Parathyroid adenoma (tissue), 2 donors: ENCODE measurements at regions not wholly inside any gene's neighbourhood (a gene's known extent, or its start where the extent isn't known, plus 50 kb on each side); places are given as distances from the start of the nearest gene placed in this dataset.

Experiments
- H2AFZ ChIP-seq: fragments of 300-600 bp; sonication (generic); one replicate; pipeline ENCODE4 v1.7.0; 2017; ENCODE audit warnings: antibody characterized with exemption, mild to moderate bottlenecking
- H3K27ac ChIP-seq: fragments of 300-600 bp; sonication (generic); one replicate; pipeline ENCODE4 v1.7.0; 2017
- H3K27me3 ChIP-seq: fragments of 300-600 bp; sonication (generic); one replicate; pipeline ENCODE4 v1.7.0; 2017; ENCODE audit warnings: low read length; ENCODE audit not compliant: control insufficient read depth, insufficient read depth
- H3K36me3 ChIP-seq: fragments of 300-600 bp; sonication (generic); one replicate; pipeline ENCODE4 v1.7.0; 2017; ENCODE audit warnings: low read length; ENCODE audit not compliant: control insufficient read depth, insufficient read depth
- H3K4me1 ChIP-seq: fragments of 300-600 bp; sonication (generic); one replicate; pipeline ENCODE4 v1.7.0; 2017; ENCODE audit warnings: control low read depth
- H3K4me2 ChIP-seq: fragments of 300-600 bp; sonication (generic); one replicate; pipeline ENCODE4 v1.7.0; 2017; ENCODE audit warnings: low read length
- H3K4me3 ChIP-seq: fragments of 300-600 bp; sonication (generic); one replicate; pipeline ENCODE4 v1.7.0; 2017; ENCODE audit warnings: low read depth, low read length
- H3K79me2 ChIP-seq: fragments of 300-600 bp; sonication (generic); one replicate; pipeline ENCODE4 v1.7.0; 2017; ENCODE audit warnings: control low read depth
- H3K9ac ChIP-seq: fragments of 300-600 bp; sonication (generic); one replicate; pipeline ENCODE4 v1.7.0; 2017; ENCODE audit warnings: mild to moderate bottlenecking
- H3K9me3 ChIP-seq: fragments of 300-600 bp; sonication (generic); one replicate; pipeline ENCODE4 v1.7.0; 2017; ENCODE audit warnings: low read length; ENCODE audit not compliant: control insufficient read depth
- CTCF ChIP-seq: fragments of 300-600 bp; sonication (generic); IDR thresholded peaks from one replicate; pipeline ENCODE4 v1.7.0; 2017; ENCODE audit warnings: antibody characterized with exemption, mild to moderate bottlenecking
- donor health status: primary hyperparathyroidism.

- Histone ChIP-seq H3K36me3 (no peaks in the 10 kb centered on the region), H3K4me3 (no peak overlapping the region), H3K4me1 (no peaks in the 10 kb centered on the region), H3K4me2 (no peak overlapping the region), H2AFZ (no peak overlapping the region), H3K9ac (no peak overlapping the region), H3K79me2 (no peaks in the 10 kb centered on the region), H3K27me3 (no peaks in the 10 kb centered on the region), H3K9me3 (no peaks in the 10 kb centered on the region), H3K27ac (no peak overlapping the region)
- TF ChIP-seq CTCF: no peak
Observed at GRCh38 chr13:97879646-97880310, 73.7 kb upstream of the IPO5 start.

- no peak overlapping the region for H3K27ac ChIP-seq
- TF ChIP-seq CTCF: no peak
- no peak overlapping the region for H3K4me2 ChIP-seq
- H3K79me2 ChIP-seq: no peaks in the 10 kb centered on the region
- H3K4me1 ChIP-seq: no peaks in the 10 kb centered on the region
- no peak overlapping the region for H3K9ac ChIP-seq
- no peaks in the 10 kb centered on the region for H3K27me3 ChIP-seq
- no peaks in the 10 kb centered on the region for H3K9me3 ChIP-seq
- no peaks in the 10 kb centered on the region for H3K36me3 ChIP-seq
- H3K4me3 ChIP-seq: no peak overlapping the region
- no peak overlapping the region for H2AFZ ChIP-seq
Observed at GRCh38 chr13:97880311-97880675, 73.2 kb upstream of the IPO5 start.

DNA sequence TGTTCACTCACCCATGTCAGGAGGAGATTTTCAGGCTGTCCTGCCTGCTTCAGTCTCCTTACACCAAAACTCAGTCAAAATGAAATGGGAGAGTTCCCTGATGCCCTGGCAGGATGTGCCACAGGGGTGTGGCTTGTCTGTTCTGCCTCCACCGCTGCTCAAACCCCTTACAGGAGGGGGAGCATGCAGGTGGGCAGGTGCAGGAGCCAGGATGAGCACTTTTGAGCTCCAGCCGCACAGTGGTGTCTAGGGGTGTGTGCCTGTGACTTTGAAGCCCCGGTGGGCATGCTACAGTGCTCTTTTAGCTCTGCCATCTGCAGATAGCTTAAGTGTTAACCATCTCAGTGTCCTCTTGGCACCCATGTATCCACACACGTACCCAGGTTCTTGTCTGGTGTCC, 71.9 kb upstream of the IPO5 start:
- Histone ChIP-seq H2AFZ (no peak overlapping the region), H3K4me2 (no peak overlapping the region), H3K9ac (no peak overlapping the region), H3K79me2 (no peaks in the 10 kb centered on the region), H3K36me3 (no peaks in the 10 kb centered on the region), H3K9me3 (no peaks in the 10 kb centered on the region), H3K4me1 (no peaks in the 10 kb centered on the region), H3K27me3 (no peaks in the 10 kb centered on the region), H3K4me3 (no peak overlapping the region), H3K27ac (no peak overlapping the region)
- TF ChIP-seq CTCF: no peak

DNA sequence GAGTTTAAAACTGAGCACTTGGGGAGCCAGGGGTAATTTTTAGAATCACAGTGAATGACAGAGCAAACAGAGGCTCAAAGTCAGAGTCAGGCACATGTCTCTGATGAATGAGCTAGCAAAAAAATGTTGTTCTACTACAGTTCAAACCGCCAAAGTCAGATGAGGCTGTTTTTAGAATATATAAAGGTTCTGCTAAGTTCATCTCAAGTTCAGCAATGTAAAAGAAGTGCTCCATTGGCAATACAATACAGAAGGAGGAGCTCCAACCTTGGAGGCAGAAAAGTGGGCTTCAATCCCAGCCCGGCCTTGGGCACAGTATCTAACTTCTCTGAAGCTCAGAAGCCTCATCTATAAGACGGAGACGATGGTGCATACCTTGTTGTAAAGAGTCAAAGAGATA, 70.1 kb upstream of the IPO5 start:
- Histone ChIP-seq H3K4me1 (no peaks in the 10 kb centered on the region), H3K79me2 (no peaks in the 10 kb centered on the region), H3K4me2 (no peak overlapping the region), H3K9ac (no peak overlapping the region), H2AFZ (no peak overlapping the region), H3K36me3 (no peaks in the 10 kb centered on the region), H3K4me3 (no peak overlapping the region), H3K27ac (no peak overlapping the region), H3K27me3 (no peaks in the 10 kb centered on the region), H3K9me3 (no peaks in the 10 kb centered on the region)
- no peak for TF ChIP-seq CTCF
